Naive thymus-derived CD4-positive, alpha-beta T cell (primary cell): ENCODE measurements at regions not wholly inside any gene's neighbourhood (a gene's known extent, or its start where the extent isn't known, plus 50 kb on each side); places are given as distances from the start of the nearest gene placed in this dataset.

Experiments used
- ATAC-seq: fragments of 150-1000 bp; cut with Tn5 transposase; 2 replicates; pipeline ENCODE4 v1.10.0; 2021; ENCODE audit warnings: mild to moderate bottlenecking, moderate library complexity
- CTCF ChIA-PET: fragments of 350-600 bp; sonication (Branson Sonifier 250); formaldehyde crosslinking; loops from one replicate; lab custom pipeline; 2021; ENCODE audit warnings: antibody characterized with exemption; lab: Charles Lee
- POLR2A ChIA-PET: fragments of 350-600 bp; sonication (Branson Sonifier 250); formaldehyde crosslinking; loops from one replicate; lab custom pipeline; 2021; ENCODE audit warnings: antibody characterized with exemption, inconsistent platforms; lab: Charles Lee
- DNase-seq, 9 donors: peaks; one replicate each; pipeline versions ENCODE4 v3.0.0 to v3.0.0-alpha.2; 2020 to 2022; ENCODE audit warnings: mixed read lengths in 1 of 9
- H3K27ac ChIP-seq: one replicate; pipeline ENCODE4 v1.7.0; 2013; ENCODE audit warnings: mild to moderate bottlenecking, low read depth, low read length, moderate library complexity
- H3K27me3 ChIP-seq, 2 donors: one replicate each; pipeline ENCODE4 v1.7.0; 2013; ENCODE audit warnings: low read length in 2 of 2, mild to moderate bottlenecking in 2 of 2, moderate library complexity in 2 of 2; ENCODE audit not compliant: control insufficient read depth in 2 of 2, insufficient read depth in 2 of 2
- H3K36me3 ChIP-seq, 3 experiments: 1 replicate in 2 of 3; 2 replicates in 1 of 3; pipeline ENCODE4 v1.7.0; 2013; ENCODE audit warnings: low read length in 3 of 3, mild to moderate bottlenecking in 3 of 3, moderate library complexity in 1 of 3; ENCODE audit not compliant: insufficient read depth in 3 of 3, control insufficient read depth in 2 of 3
- H3K4me1 ChIP-seq, 2 donors: one replicate each; pipeline ENCODE4 v1.7.0; 2013; ENCODE audit warnings: low read length in 2 of 2, mild to moderate bottlenecking in 2 of 2, moderate library complexity in 1 of 2; ENCODE audit not compliant: control insufficient read depth in 2 of 2, insufficient read depth in 2 of 2
- H3K4me3 ChIP-seq: 2 replicates; pipeline ENCODE4 v1.7.0; 2013; ENCODE audit warnings: mild to moderate bottlenecking, low read length
- H3K9me3 ChIP-seq, 3 experiments: 1 replicate in 2 of 3; 2 replicates in 1 of 3; pipeline ENCODE4 v1.7.0; 2013; ENCODE audit warnings: low read length in 3 of 3; ENCODE audit not compliant: control insufficient read depth in 2 of 3
- H3K27ac Mint-ChIP-seq, 9 donors: one replicate each; pipeline ENCODE4 v1.8.0; 2020 to 2022; ENCODE audit warnings: mixed read lengths in 9 of 9, mild to moderate bottlenecking in 8 of 9, moderate library complexity in 5 of 9, inconsistent platforms in 2 of 9
- H3K27me3 Mint-ChIP-seq, 5 donors: one replicate each; pipeline ENCODE4 v1.8.0; 2021 to 2022; ENCODE audit warnings: mixed read lengths in 5 of 5, mild to moderate bottlenecking in 1 of 5
- H3K36me3 Mint-ChIP-seq, 5 donors: one replicate each; pipeline ENCODE4 v1.8.0; 2020 to 2022; ENCODE audit warnings: mixed read lengths in 5 of 5, mild to moderate bottlenecking in 3 of 5, inconsistent platforms in 1 of 5
- H3K4me1 Mint-ChIP-seq, 7 donors: one replicate each; pipeline ENCODE4 v1.8.0; 2020 to 2022; ENCODE audit warnings: mixed read lengths in 7 of 7, mild to moderate bottlenecking in 3 of 7, inconsistent platforms in 1 of 7
- H3K4me3 Mint-ChIP-seq, 10 donors: one replicate each; pipeline ENCODE4 v1.8.0; 2020 to 2022; ENCODE audit warnings: mild to moderate bottlenecking in 10 of 10, mixed read lengths in 10 of 10, moderate library complexity in 6 of 10, inconsistent platforms in 2 of 10
- H3K9me3 Mint-ChIP-seq, 11 donors: one replicate each; pipeline ENCODE4 v1.8.0; 2020 to 2022; ENCODE audit warnings: mixed read lengths in 11 of 11, mild to moderate bottlenecking in 4 of 11, inconsistent platforms in 1 of 11, moderate library complexity in 1 of 11
- intact Hi-C, 2 donors: fragments of 100-400 bp; cut with micrococcal nuclease; formaldehyde crosslinking; loops; one replicate each; pipeline ENCODE4 v1.15.1; 2023

DNA sequence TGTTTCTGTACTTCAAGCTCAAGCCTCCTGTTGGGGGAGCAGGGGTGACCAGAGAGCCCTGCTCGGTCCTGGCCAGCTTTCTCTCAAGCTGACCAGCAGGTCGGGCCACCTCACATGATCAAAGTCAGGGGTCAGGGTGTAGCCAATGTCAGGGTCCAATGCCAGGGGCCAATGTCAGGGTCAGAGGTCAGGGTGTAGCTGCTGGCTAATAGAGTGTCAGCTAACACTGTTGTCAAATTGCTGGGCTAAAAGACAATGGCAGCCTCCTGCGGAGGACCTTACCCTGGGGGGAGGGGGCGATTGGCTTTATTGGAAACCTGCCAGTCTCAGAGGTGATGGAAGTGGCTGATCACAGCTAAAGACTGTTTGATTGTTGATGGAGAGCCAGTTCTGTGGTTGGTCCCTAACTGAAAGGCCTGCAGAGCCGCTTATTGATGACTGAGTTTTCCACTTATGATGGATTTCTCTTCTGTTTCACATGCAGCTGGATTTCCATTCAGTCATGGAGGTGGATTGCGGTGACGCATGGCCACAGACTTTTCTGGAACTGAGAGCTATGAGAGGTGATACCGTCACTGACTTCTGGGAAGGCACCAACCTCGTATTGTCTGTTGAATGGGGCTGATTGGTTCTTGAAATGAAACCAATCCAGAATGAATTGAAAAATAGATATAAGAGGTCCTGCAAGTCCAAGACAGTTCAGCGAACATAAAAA is 97.4 kb upstream of the ZFHX3 start:
- peaks cover 0 to 6% (median 0%) of the 10 kb centered on the region in 5 donors for H3K27me3 Mint-ChIP-seq
- Histone ChIP-seq H3K4me3 (no peak overlapping the region), H3K4me1 (no peaks in the 10 kb centered on the region), H3K9me3 (no peaks in the 10 kb centered on the region), H3K36me3 (no peaks in the 10 kb centered on the region), H3K27ac (no peak overlapping the region), H3K27me3 (no peaks in the 10 kb centered on the region)
- H3K4me1 Mint-ChIP-seq, result peaks cover 0 to 1% (median 0%) of the 10 kb centered on the region in 7 donors
- ChIA-PET CTCF (no interaction called here), POLR2A (no interaction called here)
- H3K27ac Mint-ChIP-seq, result no peak overlapping the region
- H3K9me3 Mint-ChIP-seq, result peaks cover 0 to 7% (median 0%) of the 10 kb centered on the region in 11 donors
- intact Hi-C loops, result no loop called here
- no peak for ATAC-seq
- H3K4me3 Mint-ChIP-seq, result no peak overlapping the region
- peaks cover 0 to 3% (median 0%) of the 10 kb centered on the region in 5 donors for H3K36me3 Mint-ChIP-seq
- DNase-seq, result no peak

DNA sequence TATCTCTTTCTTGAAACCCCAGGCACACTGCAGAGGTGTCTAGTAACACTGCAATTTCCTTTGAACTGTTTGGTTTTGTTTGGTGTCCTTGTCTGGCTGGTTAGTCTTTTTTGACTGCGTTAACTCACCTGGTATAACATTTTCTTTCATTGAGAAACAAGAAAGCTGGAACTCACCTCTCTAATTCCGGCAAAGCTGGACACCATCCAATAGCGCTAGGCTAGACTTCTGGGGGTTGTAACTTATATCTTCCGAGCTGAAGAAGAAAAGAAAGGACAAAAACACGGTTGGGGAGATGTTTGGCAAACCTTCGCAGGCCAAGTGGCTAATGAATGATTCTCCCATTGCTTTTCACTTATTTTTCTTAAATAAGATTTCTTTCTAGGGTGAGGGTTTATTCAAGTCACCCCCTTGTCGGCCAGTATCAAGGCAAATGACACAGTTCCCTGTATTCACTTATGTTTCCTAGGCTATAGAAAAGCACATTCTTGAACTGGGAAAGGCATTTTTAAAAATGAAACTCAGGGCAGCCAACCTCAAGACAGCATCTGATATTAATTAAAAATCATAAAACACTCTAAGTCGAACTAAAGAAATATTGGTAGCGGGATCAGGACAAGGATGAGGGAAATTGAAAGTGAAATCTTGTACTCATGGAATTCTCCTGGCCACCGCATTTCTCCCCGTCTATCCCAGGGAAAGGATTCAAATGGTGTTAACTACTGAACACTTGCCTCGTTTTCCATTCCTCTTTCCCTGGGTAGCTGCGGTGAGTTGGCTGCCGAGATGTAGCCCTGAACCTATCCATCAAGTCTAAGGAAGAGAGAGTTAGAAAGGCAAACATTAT is 95.9 kb upstream of the ZFHX3 start:
- CTCF ChIA-PET, result no interaction called here

DNA sequence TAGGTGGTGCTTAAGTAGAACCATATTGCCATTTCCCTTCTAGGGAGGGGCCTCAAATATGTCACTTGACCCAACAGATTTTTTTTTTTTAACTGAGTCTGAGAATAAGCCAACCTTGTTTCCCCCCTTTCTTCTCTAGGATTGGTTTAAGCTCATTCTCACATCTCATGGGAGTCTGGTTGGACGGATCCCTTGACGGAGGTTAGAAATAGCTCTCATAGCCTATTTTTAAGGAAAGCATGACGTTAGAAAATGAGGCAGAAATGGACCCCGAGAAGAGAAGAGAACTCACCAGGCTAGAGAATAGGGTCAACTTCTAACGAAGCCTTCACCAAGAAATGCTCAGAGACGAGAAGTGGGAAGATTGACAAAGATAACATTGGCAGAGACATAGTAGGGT is 95.1 kb upstream of the ZFHX3 start:
- H3K9me3 ChIP-seq, result no peaks in the 10 kb centered on the region
- H3K4me3 ChIP-seq, result no peak overlapping the region
- ATAC-seq (no peak), DNase-seq (no peak)
- Mint-ChIP-seq H3K4me1 (peaks cover 0 to 1% (median 0%) of the 10 kb centered on the region in 7 donors), H3K27me3 (peaks cover 0 to 3% (median 0%) of the 10 kb centered on the region in 5 donors), H3K4me3 (no peak overlapping the region), H3K36me3 (peaks cover 0 to 3% (median 0%) of the 10 kb centered on the region in 5 donors), H3K9me3 (peaks cover 0 to 7% (median 0%) of the 10 kb centered on the region in 11 donors), H3K27ac (no peak overlapping the region)
- intact Hi-C loops, result no loop called here
- no peak overlapping the region for H3K27ac ChIP-seq
- CTCF ChIA-PET, result no interaction called here
- H3K4me1 ChIP-seq, result no peaks in the 10 kb centered on the region
- H3K27me3 ChIP-seq, result no peaks in the 10 kb centered on the region
- H3K36me3 ChIP-seq, result no peaks in the 10 kb centered on the region
- POLR2A ChIA-PET, result no interaction called here

More for the DNA sequence above, 95.9 kb upstream of the ZFHX3 start:
- Mint-ChIP-seq H3K9me3 (peaks cover 0 to 7% (median 0%) of the 10 kb centered on the region in 11 donors), H3K36me3 (peaks cover 0 to 3% (median 0%) of the 10 kb centered on the region in 5 donors), H3K4me3 (no peak overlapping the region), H3K27me3 (peaks cover 0 to 3% (median 0%) of the 10 kb centered on the region in 5 donors), H3K27ac (peak overlapping the region in 1 of 9 donors; percentile 14), H3K4me1 (peaks cover 0 to 1% (median 0%) of the 10 kb centered on the region in 7 donors)
- no peak for ATAC-seq
- intact Hi-C loops, result no loop called here
- Histone ChIP-seq H3K27me3 (no peaks in the 10 kb centered on the region), H3K9me3 (no peaks in the 10 kb centered on the region), H3K4me3 (no peak overlapping the region), H3K4me1 (no peaks in the 10 kb centered on the region), H3K27ac (no peak overlapping the region), H3K36me3 (no peaks in the 10 kb centered on the region)
- POLR2A ChIA-PET, result no interaction called here
- DNase-seq, result no peak

DNA sequence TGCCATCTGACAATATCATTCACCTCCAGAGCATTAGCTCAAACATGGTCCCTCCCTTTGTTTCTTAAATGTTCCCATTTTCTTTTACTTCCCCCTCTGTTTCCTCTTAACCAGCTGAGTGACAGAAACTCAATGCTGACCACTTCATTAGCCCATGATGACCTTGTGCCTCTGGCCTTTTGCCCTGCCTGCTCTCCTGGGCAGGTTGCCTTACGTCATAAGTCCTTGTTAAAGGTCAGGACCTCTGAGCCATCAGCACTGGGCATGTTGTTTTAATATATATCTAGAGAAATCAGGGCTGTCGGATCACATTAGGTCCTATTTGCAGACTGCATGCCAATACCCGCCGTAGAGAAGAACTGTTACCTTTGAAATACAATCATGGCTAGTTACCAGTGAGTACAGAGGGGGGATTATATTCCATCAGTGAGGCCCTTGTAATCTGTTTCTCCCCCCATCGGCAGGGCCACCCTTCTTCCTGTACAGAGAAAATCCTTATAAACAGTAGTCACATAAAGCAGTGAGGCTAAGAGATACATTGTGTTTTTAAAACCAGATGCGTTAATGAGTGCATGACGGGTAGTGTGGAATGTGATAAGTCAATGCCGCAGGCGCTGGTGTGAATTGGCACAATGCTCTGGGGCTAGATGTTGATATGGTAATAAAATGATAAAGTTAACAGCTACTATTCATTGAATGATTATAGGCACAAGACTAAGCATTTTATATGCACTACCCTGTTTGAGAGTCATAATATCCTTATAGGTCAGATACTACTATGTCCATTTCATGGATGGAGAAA is 94.3 kb upstream of the ZFHX3 start:
- H3K9me3 ChIP-seq, result no peaks in the 10 kb centered on the region
- no peak overlapping the region for H3K4me3 ChIP-seq
- no peaks in the 10 kb centered on the region for H3K36me3 ChIP-seq
- DNase-seq, result no peak
- Mint-ChIP-seq H3K4me3 (no peak overlapping the region), H3K27ac (no peak overlapping the region), H3K36me3 (peaks cover 0 to 3% (median 0%) of the 10 kb centered on the region in 5 donors), H3K4me1 (peaks cover 0 to 1% (median 0%) of the 10 kb centered on the region in 7 donors), H3K9me3 (peaks cover 0 to 7% (median 0%) of the 10 kb centered on the region in 11 donors), H3K27me3 (peaks cover 0 to 3% (median 0%) of the 10 kb centered on the region in 5 donors)
- H3K27me3 ChIP-seq, result no peaks in the 10 kb centered on the region
- POLR2A ChIA-PET, result no interaction called here
- CTCF ChIA-PET, result no interaction called here
- H3K4me1 ChIP-seq, result no peaks in the 10 kb centered on the region
- no peak for ATAC-seq
- no peak overlapping the region for H3K27ac ChIP-seq
- intact Hi-C loops, result no loop called here

DNA sequence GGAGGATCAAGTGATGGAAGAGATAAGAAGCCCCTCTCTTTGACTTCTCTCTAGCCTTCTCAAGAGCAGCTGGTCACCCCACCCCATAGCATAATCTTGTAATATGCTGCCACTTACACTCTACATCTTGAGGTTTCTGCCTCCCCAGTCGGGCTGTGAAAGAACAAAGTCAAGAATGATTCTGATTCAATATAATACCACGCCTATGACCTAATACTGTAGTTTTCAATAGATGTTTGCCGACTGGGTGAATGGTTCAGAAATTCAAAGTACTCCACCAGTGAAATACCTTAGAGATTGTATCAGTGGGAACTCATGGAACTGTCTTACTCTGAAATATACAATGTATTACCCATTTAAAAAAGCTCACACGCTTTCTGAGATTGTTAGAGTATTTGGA is 93.0 kb upstream of the ZFHX3 start:
- Mint-ChIP-seq H3K27me3 (peaks cover 0 to 3% (median 0%) of the 10 kb centered on the region in 5 donors), H3K4me3 (no peak overlapping the region), H3K27ac (no peak overlapping the region), H3K4me1 (peaks cover 0 to 1% (median 0%) of the 10 kb centered on the region in 7 donors), H3K36me3 (peaks cover 0 to 3% (median 0%) of the 10 kb centered on the region in 5 donors), H3K9me3 (peaks cover 0 to 5% (median 0%) of the 10 kb centered on the region in 11 donors)
- H3K4me3 ChIP-seq, result no peak overlapping the region
- H3K27me3 ChIP-seq, result no peaks in the 10 kb centered on the region
- POLR2A ChIA-PET, result interaction anchor here (0.6 kb wide), 1 partner anchor 999 kb away, joined by 3 read pairs; no protein-coding TSS in a partner anchor
- no peaks in the 10 kb centered on the region for H3K4me1 ChIP-seq
- H3K36me3 ChIP-seq, result no peaks in the 10 kb centered on the region
- intact Hi-C loops, result no loop called here
- ATAC-seq, result no peak
- CTCF ChIA-PET, result no interaction called here
- no peaks in the 10 kb centered on the region for H3K9me3 ChIP-seq
- H3K27ac ChIP-seq, result no peak overlapping the region
- no peak for DNase-seq

DNA sequence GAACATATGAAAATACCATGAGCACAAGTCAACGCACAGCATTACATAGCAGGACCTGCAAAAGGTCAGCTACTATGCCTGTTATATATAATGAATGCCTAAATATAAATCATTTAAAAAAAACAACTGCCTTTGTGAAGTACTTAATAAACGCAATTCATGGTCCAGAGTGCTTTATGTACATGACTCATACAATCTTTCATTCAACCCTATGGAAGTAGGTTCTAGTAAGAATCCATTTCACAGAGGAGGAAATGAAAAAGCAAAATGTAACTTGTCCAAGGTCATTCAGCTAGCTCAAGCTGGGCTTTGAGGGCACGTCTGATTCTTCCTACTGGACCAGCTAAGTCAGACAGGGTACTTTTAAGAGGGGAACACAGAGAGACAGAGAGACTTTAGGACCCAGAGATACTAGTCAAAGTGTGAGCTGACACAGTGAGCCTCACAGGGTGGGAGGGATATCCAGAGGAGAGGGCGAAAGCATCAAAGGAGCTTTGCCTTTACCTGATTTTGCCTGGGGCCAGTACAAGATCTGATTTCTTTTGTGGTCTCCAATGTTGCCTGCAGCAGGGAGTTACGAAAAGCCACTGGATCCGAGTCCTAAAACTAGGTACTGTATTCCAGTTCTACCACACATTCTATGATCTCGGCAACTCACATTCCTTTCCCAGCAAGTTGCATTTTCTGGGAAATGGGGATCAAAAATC is 83.4 kb upstream of the ZFHX3 start:
- ChIA-PET CTCF (no interaction called here), POLR2A (no interaction called here)
- Histone ChIP-seq H3K36me3 (no peaks in the 10 kb centered on the region), H3K27ac (no peak overlapping the region), H3K27me3 (no peaks in the 10 kb centered on the region), H3K4me1 (no peaks in the 10 kb centered on the region), H3K4me3 (no peak overlapping the region), H3K9me3 (no peaks in the 10 kb centered on the region)
- Mint-ChIP-seq H3K36me3 (no peaks in the 10 kb centered on the region), H3K27me3 (no peaks in the 10 kb centered on the region), H3K27ac (no peak overlapping the region), H3K4me1 (no peaks in the 10 kb centered on the region), H3K4me3 (no peak overlapping the region), H3K9me3 (peaks cover 0 to 13% (median 1%) of the 10 kb centered on the region in 11 donors)
- DNase-seq, result no peak
- intact Hi-C loops, result no loop called here
- ATAC-seq, result peak; percentile 55
